HG02852 (cell line): ENCODE measurements at regions not wholly inside any gene's neighbourhood (a gene's known extent, or its start where the extent isn't known, plus 50 kb on each side); places are given as distances from the start of the nearest gene placed in this dataset.
"Not testable (repeated sequence)": the region's sequence is repeated elsewhere in the genome, so short reads cannot be mapped to it uniquely, and the experiment has no call there.

Experiments
- ATAC-seq: cut with Tn5 transposase; IDR thresholded peaks from one replicate; pipeline ENCODE4 v1.9.1; 2021; ENCODE audit warnings: mild to moderate bottlenecking, moderate library complexity; ENCODE audit not compliant: unreplicated experiment

- ATAC-seq, result not testable (repeated sequence)
Measured at GRCh38 chr20:30895354-30895711, 362.1 kb upstream of the DEFB115 start.

- not testable (repeated sequence) for ATAC-seq
Measured at GRCh38 chr20:30899370-30900079, 357.9 kb upstream of the DEFB115 start.

GRCh38 chr20:30900080-30900719 lies 357.3 kb upstream of the DEFB115 start:
- ATAC-seq, result not testable (repeated sequence)

- ATAC-seq, result not testable (repeated sequence)
Measured at GRCh38 chr20:30905231-30905630, 352.2 kb upstream of the DEFB115 start.

- no peak for ATAC-seq
Measured at GRCh38 chr20:30910937-30911725, 346.3 kb upstream of the DEFB115 start.

GRCh38 chr20:30911832-30912660 lies 345.4 kb upstream of the DEFB115 start:
- ATAC-seq, result not testable (repeated sequence)

- not testable (repeated sequence) for ATAC-seq
Measured at GRCh38 chr20:30912661-30913026, 344.8 kb upstream of the DEFB115 start.

GRCh38 chr20:30916404-30916803 lies 341.1 kb upstream of the DEFB115 start:
- ATAC-seq, result not testable (repeated sequence)

- ATAC-seq, result no peak
Measured at GRCh38 chr20:30919514-30920188, 337.8 kb upstream of the DEFB115 start.

GRCh38 chr20:30921286-30922071 lies 336.0 kb upstream of the DEFB115 start:
- ATAC-seq, result no peak

GRCh38 chr20:30922129-30922528 lies 335.3 kb upstream of the DEFB115 start:
- no peak for ATAC-seq

GRCh38 chr20:30937790-30938189 lies 319.7 kb upstream of the DEFB115 start:
- no peak for ATAC-seq

- no peak for ATAC-seq
Measured at GRCh38 chr20:30949761-30950160, 307.7 kb upstream of the DEFB115 start.

GRCh38 chr20:30951088-30951487 lies 306.4 kb upstream of the DEFB115 start:
- ATAC-seq, result not testable (repeated sequence)

- ATAC-seq, result not testable (repeated sequence)
Measured at GRCh38 chr20:30956649-30957048, 300.8 kb upstream of the DEFB115 start.

- ATAC-seq, result not testable (repeated sequence)
Measured at GRCh38 chr20:30959208-30959607, 298.3 kb upstream of the DEFB115 start.

- no peak for ATAC-seq
Measured at GRCh38 chr20:30963591-30963990, 293.9 kb upstream of the DEFB115 start.

GRCh38 chr20:30975859-30976258 lies 281.6 kb upstream of the DEFB115 start:
- not testable (repeated sequence) for ATAC-seq

- ATAC-seq, result no peak
Measured at GRCh38 chr20:30985386-30985785, 272.1 kb upstream of the DEFB115 start.
